SK-N-SH (cell line): ENCODE measurements at regions not wholly inside any gene's neighbourhood (a gene's known extent, or its start where the extent isn't known, plus 50 kb on each side); places are given as distances from the start of the nearest gene placed in this dataset.

ENCODE experiments used
- CTCF ChIA-PET: fragments of 300-600, 350-600 bp; formaldehyde crosslinking; extraction: SDS; loops from one replicate; lab custom pipeline; 2021; lab: Yijun Ruan, JAX
- POLR2A ChIA-PET: fragments of 350-600 bp; sonication (Branson Sonifier 250); formaldehyde crosslinking; extraction: SDS; loops from one replicate; lab custom pipeline; 2020; ENCODE audit warnings: antibody characterized with exemption, inconsistent platforms; lab: Yijun Ruan, JAX
- DNase-seq: peaks from one replicate; pipeline ENCODE4 v3.0.0; 2012
- H2AFZ ChIP-seq: fragments of 200-600 bp; sonication (generic); 2 replicates; pipeline ENCODE4 v1.8.1; 2016; ENCODE audit warnings: antibody characterized with exemption, mild to moderate bottlenecking, low read depth
- H3F3A ChIP-seq: fragments of 200-600 bp; sonication (generic); replicated peaks from 2 replicates; pipeline ENCODE3; 2016; ENCODE audit warnings: antibody characterized with exemption, mild to moderate bottlenecking; ENCODE audit not compliant: insufficient read depth
- H3K27ac ChIP-seq, 2 experiments: fragments of 200-500 bp in 1 of 2; fragments of 200-600 bp in 1 of 2; sonication (Bioruptor generic) in 1 of 2; sonication (generic), shearing (Covaris generic) in 1 of 2; 2 replicates each; pipeline versions ENCODE4 v1.5.1 to v1.6.1; 2014 to 2016; ENCODE audit warnings: low read depth in 2 of 2, inconsistent platforms in 1 of 2, low read length in 1 of 2, mild to moderate bottlenecking in 1 of 2, mixed read lengths in 1 of 2
- H3K27me3 ChIP-seq: fragments of 200-600 bp; sonication (generic), shearing (Covaris generic); 2 replicates; pipeline ENCODE4 v1.6.1; 2016; ENCODE audit warnings: mixed run types; ENCODE audit not compliant: insufficient read depth
- H3K36me3 ChIP-seq, 2 experiments: fragments of 200-500 bp in 1 of 2; fragments of 200-600 bp in 1 of 2; sonication (Bioruptor generic) in 1 of 2; sonication (generic) in 1 of 2; replicated peaks in 1 of 2; 2 replicates each; pipeline versions ENCODE3 to v1.5.1; 2014 to 2016; ENCODE audit warnings: low read length in 1 of 2, mild to moderate bottlenecking in 1 of 2; ENCODE audit not compliant: insufficient read depth in 2 of 2, control insufficient read depth in 1 of 2
- H3K4me1 ChIP-seq, 2 experiments: fragments of 200-500 bp in 1 of 2; fragments of 200-600 bp in 1 of 2; sonication (Bioruptor generic) in 1 of 2; sonication (generic), shearing (Covaris generic) in 1 of 2; 2 replicates each; pipeline versions ENCODE4 v1.5.1 to v1.6.1; 2014 to 2016; ENCODE audit warnings: low read depth in 1 of 2, low read length in 1 of 2, mixed run types in 1 of 2; ENCODE audit not compliant: insufficient read depth in 2 of 2, control insufficient read depth in 1 of 2
- H3K4me2 ChIP-seq: fragments of 200-600 bp; sonication (generic), shearing (Covaris generic); 2 replicates; pipeline ENCODE4 v1.6.1; 2017; ENCODE audit warnings: mixed run types
- H3K4me3 ChIP-seq, 2 experiments: fragments of 200-500 bp in 1 of 2; fragments of 200-600 bp in 1 of 2; sonication (Bioruptor generic) in 1 of 2; sonication (generic), shearing (Covaris generic) in 1 of 2; 2 replicates each; pipeline versions ENCODE4 v1.5.1 to v1.8.1; 2014 to 2016; ENCODE audit warnings: low read depth in 2 of 2, inconsistent platforms in 1 of 2, low read length in 1 of 2, mild to moderate bottlenecking in 1 of 2, mixed read lengths in 1 of 2, moderate library complexity in 1 of 2
- H3K79me2 ChIP-seq: fragments of 200-600 bp; sonication (generic); 2 replicates; pipeline ENCODE4 v1.8.1; 2017; ENCODE audit warnings: mild to moderate bottlenecking; ENCODE audit not compliant: insufficient read depth
- H3K9ac ChIP-seq: fragments of 200-600 bp; sonication (generic); 2 replicates; pipeline ENCODE4 v1.6.1; 2017; ENCODE audit warnings: mixed run types
- H3K9me2 ChIP-seq: fragments of 200-600 bp; sonication (generic); 2 replicates; pipeline ENCODE4 v1.6.1; 2017; ENCODE audit warnings: mixed run types
- H3K9me3 ChIP-seq: fragments of 200-600 bp; sonication (generic); 2 replicates; pipeline ENCODE4 v1.6.1; 2017; ENCODE audit warnings: mixed run types, mild to moderate bottlenecking, moderate library complexity
- H4K20me1 ChIP-seq: fragments of 200-600 bp; sonication (generic); 2 replicates; pipeline ENCODE4 v1.6.1; 2017; ENCODE audit warnings: mild to moderate bottlenecking, mixed run types; ENCODE audit not compliant: insufficient read depth
- CHD2 ChIP-seq: fragments of 150-350 bp; IDR thresholded peaks from 2 replicates; pipeline ENCODE4 v1.6.1; 2018; ENCODE audit warnings: low read length; ENCODE audit not compliant: partially characterized antibody
- FOXM1 ChIP-seq: IDR thresholded peaks from 2 replicates; pipeline ENCODE4 v1.4.0; 2012; ENCODE audit warnings: low read depth, mild to moderate bottlenecking
- MEF2A ChIP-seq: IDR thresholded peaks from 2 replicates; pipeline ENCODE4 v1.4.0; 2012; ENCODE audit warnings: low read depth, borderline replicate concordance
- MXI1 ChIP-seq: IDR thresholded peaks from 2 replicates; pipeline ENCODE4 v1.6.1; 2012; ENCODE audit warnings: mild to moderate bottlenecking, low read depth, low read length, improper control_type of control experiment
- NFIC ChIP-seq: IDR thresholded peaks from 2 replicates; pipeline ENCODE4 v1.4.0; 2012; ENCODE audit warnings: borderline replicate concordance
- RXRA ChIP-seq: IDR thresholded peaks from 2 replicates; pipeline ENCODE4 v1.4.0; 2012; ENCODE audit warnings: low read depth, mild to moderate bottlenecking, borderline replicate concordance
- SIN3A ChIP-seq: IDR thresholded peaks from 2 replicates; pipeline ENCODE4 v1.6.1; 2012; ENCODE audit warnings: low read depth, mild to moderate bottlenecking, low read length, moderate library complexity, borderline replicate concordance
- WGBS: methylation state at CpG from one replicate; pipeline ENCODE4 v1.1.6; 2017; ENCODE audit warnings: low lambda C conversion rate; 5-methylcytosine and 5-hydroxymethylcytosine counted together
- TF ChIP-seq, protein P1 (sequence below): fragments of 150-350 bp; IDR thresholded peaks from 2 replicates; pipeline ENCODE4 v1.6.1; 2017; ENCODE audit warnings: antibody characterized with exemption, low read length, low read depth, borderline replicate concordance
- TF ChIP-seq, protein P2 (sequence below): IDR thresholded peaks from 2 replicates; pipeline ENCODE4 v1.4.0; 2012; ENCODE audit warnings: low read depth, borderline replicate concordance
- TF ChIP-seq, protein P3 (sequence below): IDR thresholded peaks from 2 replicates; pipeline ENCODE4 v1.4.0; 2012; ENCODE audit warnings: low read depth, borderline replicate concordance
- TF ChIP-seq, protein P4 (sequence below): fragments of 200-600 bp; sonication (generic); IDR thresholded peaks from 2 replicates; pipeline ENCODE4 v1.6.1; 2017; ENCODE audit warnings: antibody characterized with exemption, mild to moderate bottlenecking, moderate library complexity

DNA sequence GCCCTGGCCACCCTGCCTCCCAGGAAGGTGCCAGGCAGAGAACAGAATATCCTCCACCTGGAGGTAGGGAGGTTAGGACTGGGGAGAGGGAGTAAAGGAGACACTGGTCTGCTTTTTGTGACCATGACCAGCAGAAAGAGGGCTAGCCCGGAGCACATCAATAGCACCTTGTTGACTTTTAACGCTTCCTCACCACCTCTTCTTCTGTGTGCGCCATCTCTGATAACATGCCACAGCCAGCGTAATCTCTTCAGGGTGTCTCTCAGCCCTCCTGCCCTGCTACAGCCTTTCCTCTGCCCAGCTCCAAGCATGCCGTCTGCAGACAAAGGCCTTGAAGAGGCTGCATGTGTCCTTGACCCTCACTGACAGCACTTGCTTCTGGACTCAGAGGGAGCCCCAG is 50.9 kb upstream of the GJA5 start:
- Histone ChIP-seq H3K4me1 (no peaks in the 10 kb centered on the region), H3K27me3 (no peaks in the 10 kb centered on the region; the same call in 1 of the 2 replicates), H3K4me3 (no peak overlapping the region), H3K4me2 (no peak overlapping the region), H2AFZ (no peak overlapping the region), H3K36me3 (no peaks in the 10 kb centered on the region), H3K27ac (no peak overlapping the region), H3K9me2 (no peaks in the 10 kb centered on the region), H3F3A (no peaks in the 10 kb centered on the region), H3K9me3 (no peaks in the 10 kb centered on the region), H4K20me1 (no peaks in the 10 kb centered on the region), H3K9ac (no peak overlapping the region), H3K79me2 (no peaks in the 10 kb centered on the region)
- no peak for TF ChIP-seq SIN3A
- no peak for TF ChIP-seq MEF2A
- TF ChIP-seq, protein P1, sequence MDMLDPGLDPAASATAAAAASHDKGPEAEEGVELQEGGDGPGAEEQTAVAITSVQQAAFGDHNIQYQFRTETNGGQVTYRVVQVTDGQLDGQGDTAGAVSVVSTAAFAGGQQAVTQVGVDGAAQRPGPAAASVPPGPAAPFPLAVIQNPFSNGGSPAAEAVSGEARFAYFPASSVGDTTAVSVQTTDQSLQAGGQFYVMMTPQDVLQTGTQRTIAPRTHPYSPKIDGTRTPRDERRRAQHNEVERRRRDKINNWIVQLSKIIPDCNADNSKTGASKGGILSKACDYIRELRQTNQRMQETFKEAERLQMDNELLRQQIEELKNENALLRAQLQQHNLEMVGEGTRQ: no peak
- TF ChIP-seq NFIC: no peak
- TF ChIP-seq, protein P2, sequence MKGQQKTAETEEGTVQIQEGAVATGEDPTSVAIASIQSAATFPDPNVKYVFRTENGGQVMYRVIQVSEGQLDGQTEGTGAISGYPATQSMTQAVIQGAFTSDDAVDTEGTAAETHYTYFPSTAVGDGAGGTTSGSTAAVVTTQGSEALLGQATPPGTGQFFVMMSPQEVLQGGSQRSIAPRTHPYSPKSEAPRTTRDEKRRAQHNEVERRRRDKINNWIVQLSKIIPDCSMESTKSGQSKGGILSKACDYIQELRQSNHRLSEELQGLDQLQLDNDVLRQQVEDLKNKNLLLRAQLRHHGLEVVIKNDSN: no peak
- TF ChIP-seq, protein P3, sequence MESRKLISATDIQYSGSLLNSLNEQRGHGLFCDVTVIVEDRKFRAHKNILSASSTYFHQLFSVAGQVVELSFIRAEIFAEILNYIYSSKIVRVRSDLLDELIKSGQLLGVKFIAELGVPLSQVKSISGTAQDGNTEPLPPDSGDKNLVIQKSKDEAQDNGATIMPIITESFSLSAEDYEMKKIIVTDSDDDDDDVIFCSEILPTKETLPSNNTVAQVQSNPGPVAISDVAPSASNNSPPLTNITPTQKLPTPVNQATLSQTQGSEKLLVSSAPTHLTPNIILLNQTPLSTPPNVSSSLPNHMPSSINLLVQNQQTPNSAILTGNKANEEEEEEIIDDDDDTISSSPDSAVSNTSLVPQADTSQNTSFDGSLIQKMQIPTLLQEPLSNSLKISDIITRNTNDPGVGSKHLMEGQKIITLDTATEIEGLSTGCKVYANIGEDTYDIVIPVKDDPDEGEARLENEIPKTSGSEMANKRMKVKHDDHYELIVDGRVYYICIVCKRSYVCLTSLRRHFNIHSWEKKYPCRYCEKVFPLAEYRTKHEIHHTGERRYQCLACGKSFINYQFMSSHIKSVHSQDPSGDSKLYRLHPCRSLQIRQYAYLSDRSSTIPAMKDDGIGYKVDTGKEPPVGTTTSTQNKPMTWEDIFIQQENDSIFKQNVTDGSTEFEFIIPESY: no peak
- TF ChIP-seq, protein P4, sequence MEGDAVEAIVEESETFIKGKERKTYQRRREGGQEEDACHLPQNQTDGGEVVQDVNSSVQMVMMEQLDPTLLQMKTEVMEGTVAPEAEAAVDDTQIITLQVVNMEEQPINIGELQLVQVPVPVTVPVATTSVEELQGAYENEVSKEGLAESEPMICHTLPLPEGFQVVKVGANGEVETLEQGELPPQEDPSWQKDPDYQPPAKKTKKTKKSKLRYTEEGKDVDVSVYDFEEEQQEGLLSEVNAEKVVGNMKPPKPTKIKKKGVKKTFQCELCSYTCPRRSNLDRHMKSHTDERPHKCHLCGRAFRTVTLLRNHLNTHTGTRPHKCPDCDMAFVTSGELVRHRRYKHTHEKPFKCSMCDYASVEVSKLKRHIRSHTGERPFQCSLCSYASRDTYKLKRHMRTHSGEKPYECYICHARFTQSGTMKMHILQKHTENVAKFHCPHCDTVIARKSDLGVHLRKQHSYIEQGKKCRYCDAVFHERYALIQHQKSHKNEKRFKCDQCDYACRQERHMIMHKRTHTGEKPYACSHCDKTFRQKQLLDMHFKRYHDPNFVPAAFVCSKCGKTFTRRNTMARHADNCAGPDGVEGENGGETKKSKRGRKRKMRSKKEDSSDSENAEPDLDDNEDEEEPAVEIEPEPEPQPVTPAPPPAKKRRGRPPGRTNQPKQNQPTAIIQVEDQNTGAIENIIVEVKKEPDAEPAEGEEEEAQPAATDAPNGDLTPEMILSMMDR: no peak
- TF ChIP-seq CHD2: no peak
- 27% methylated on average over 5 of the region's 5 CpGs for WGBS
- DNase-seq: no peak
- ChIA-PET POLR2A (no interaction called here), CTCF (no interaction called here)

DNA sequence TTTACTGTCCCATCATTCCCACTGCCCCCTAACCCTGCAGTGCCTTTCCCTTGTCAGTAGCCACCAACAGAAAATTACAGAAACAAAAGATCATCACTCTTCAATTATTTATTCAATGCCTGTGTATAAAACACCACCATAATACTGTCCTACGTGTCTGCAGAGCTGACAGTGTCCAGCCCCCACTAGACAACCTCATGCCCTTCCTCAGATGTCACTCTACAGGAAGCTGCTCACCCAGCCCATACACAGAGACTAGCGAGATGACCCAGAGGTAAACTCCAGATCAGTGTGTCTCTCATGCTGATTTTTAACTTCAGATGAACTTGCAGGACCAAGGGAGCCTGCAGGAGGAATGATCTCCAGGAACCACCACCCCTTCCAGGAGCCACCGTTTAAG is 51.3 kb upstream of the GJA5 start:
- Histone ChIP-seq H3K9ac (no peak overlapping the region), H4K20me1 (no peaks in the 10 kb centered on the region), H3K4me2 (no peak overlapping the region), H3F3A (no peaks in the 10 kb centered on the region), H3K9me2 (no peaks in the 10 kb centered on the region), H3K27ac (no peak overlapping the region), H3K36me3 (no peaks in the 10 kb centered on the region), H3K79me2 (no peaks in the 10 kb centered on the region), H3K4me3 (no peak overlapping the region), H3K27me3 (no peaks in the 10 kb centered on the region; the same call in 1 of the 2 replicates), H3K9me3 (no peaks in the 10 kb centered on the region), H3K4me1 (no peaks in the 10 kb centered on the region), H2AFZ (no peak overlapping the region)
- TF ChIP-seq FOXM1 (no peak), MXI1 (no peak), RXRA (no peak)
- 3% methylated on average over 3 of the region's 3 CpGs for WGBS
- no peak for DNase-seq
- CTCF ChIA-PET: no interaction called here
- POLR2A ChIA-PET: no interaction called here
